ENCODE measurements at regions not wholly inside any gene's neighbourhood (a gene's known extent, or its start where the extent isn't known, plus 50 kb on each side); places are given as distances from the start of the nearest gene placed in this dataset.

- TF ChIP-seq, protein P1, sequence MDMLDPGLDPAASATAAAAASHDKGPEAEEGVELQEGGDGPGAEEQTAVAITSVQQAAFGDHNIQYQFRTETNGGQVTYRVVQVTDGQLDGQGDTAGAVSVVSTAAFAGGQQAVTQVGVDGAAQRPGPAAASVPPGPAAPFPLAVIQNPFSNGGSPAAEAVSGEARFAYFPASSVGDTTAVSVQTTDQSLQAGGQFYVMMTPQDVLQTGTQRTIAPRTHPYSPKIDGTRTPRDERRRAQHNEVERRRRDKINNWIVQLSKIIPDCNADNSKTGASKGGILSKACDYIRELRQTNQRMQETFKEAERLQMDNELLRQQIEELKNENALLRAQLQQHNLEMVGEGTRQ (IDR thresholded peaks at IDR 0.05; ENCODE audit: borderline replicate concordance, low read depth, low read length), result no peak
- TF ChIP-seq CTCF (IDR thresholded peaks at IDR 0.05) (no peak), EP300 (IDR thresholded peaks at IDR 0.05; ENCODE audit: borderline replicate concordance in 1 of 2, low read depth in 1 of 2, low read length in 1 of 2) (no peak), REST (IDR thresholded peaks at IDR 0.05; ENCODE audit: low read depth, low read length) (no peak), POLR2AphosphoS5 (IDR thresholded peaks at IDR 0.05; ENCODE audit: low read depth, low read length) (no peak), SIN3A (IDR thresholded peaks at IDR 0.05; ENCODE audit: borderline replicate concordance, low read depth, low read length) (no peak), FOXM1 (IDR thresholded peaks at IDR 0.05; ENCODE audit: low read depth) (no peak), CHD2 (IDR thresholded peaks at IDR 0.05; ENCODE audit: low read length, partially characterized antibody) (no peak)
- TF ChIP-seq, protein P2, sequence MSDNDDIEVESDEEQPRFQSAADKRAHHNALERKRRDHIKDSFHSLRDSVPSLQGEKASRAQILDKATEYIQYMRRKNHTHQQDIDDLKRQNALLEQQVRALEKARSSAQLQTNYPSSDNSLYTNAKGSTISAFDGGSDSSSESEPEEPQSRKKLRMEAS (IDR thresholded peaks at IDR 0.05; ENCODE audit: low read depth), result no peak
These were observed 81.2 kb upstream of the RAP1B start for GRCh38 chr12:68529466-68529865.
